Natural killer cell (primary cell): ENCODE measurements at regions not wholly inside any gene's neighbourhood (a gene's known extent, or its start where the extent isn't known, plus 50 kb on each side); places are given as distances from the start of the nearest gene placed in this dataset.

Experiments used
- ATAC-seq, 3 donors: fragments of 150-1000 bp in 2 of 3; fragments of 200-7000 bp in 1 of 3; cut with Tn5 transposase; 1 replicate in 1 of 3; 2 replicates in 2 of 3; pipeline ENCODE4 v1.10.0; 2021; ENCODE audit warnings: mild to moderate bottlenecking in 2 of 3, moderate library complexity in 2 of 3
- DNase-seq, 2 donors: peaks; one replicate each; pipeline versions ENCODE4 v3.0.0 to v3.0.0-alpha.2; 2013 to 2021; ENCODE audit warnings: mixed read lengths in 1 of 2
- H3K27ac ChIP-seq: one replicate; pipeline ENCODE4 v1.5.1; 2013; ENCODE audit warnings: mild to moderate bottlenecking, low read length
- H3K27me3 ChIP-seq: one replicate; pipeline ENCODE4 v1.6.1; 2013; ENCODE audit warnings: low read length; ENCODE audit not compliant: control insufficient read depth, insufficient read depth
- H3K36me3 ChIP-seq: one replicate; pipeline ENCODE4 v1.6.1; 2013; ENCODE audit warnings: low read length; ENCODE audit not compliant: control insufficient read depth, insufficient read depth
- H3K4me1 ChIP-seq: one replicate; pipeline ENCODE4 v1.6.1; 2013; ENCODE audit warnings: low read length; ENCODE audit not compliant: control insufficient read depth, insufficient read depth
- H3K4me3 ChIP-seq: one replicate; pipeline ENCODE4 v1.5.1; 2013; ENCODE audit warnings: low read length
- H3K9me3 ChIP-seq: one replicate; pipeline ENCODE4 v1.6.1; 2013; ENCODE audit warnings: low read length; ENCODE audit not compliant: control insufficient read depth, insufficient read depth
- H3K27ac Mint-ChIP-seq, 2 donors: one replicate each; pipeline ENCODE4 v1.8.0; 2022; ENCODE audit warnings: mild to moderate bottlenecking in 2 of 2, mixed read lengths in 2 of 2, moderate library complexity in 1 of 2
- H3K27me3 Mint-ChIP-seq, 2 donors: one replicate each; pipeline ENCODE4 v1.8.0; 2022; ENCODE audit warnings: low read depth in 2 of 2, mixed read lengths in 2 of 2
- H3K36me3 Mint-ChIP-seq: one replicate; pipeline ENCODE4 v1.8.0; 2022; ENCODE audit warnings: mixed read lengths
- H3K4me1 Mint-ChIP-seq, 2 donors: one replicate each; pipeline ENCODE4 v1.8.0; 2022; ENCODE audit warnings: mixed read lengths in 2 of 2
- H3K4me3 Mint-ChIP-seq: one replicate; pipeline ENCODE4 v1.8.0; 2022; ENCODE audit warnings: mild to moderate bottlenecking, moderate library complexity, mixed read lengths
- H3K9me3 Mint-ChIP-seq, 2 donors: one replicate each; pipeline ENCODE4 v1.8.0; 2022; ENCODE audit warnings: mixed read lengths in 2 of 2
- CTCF ChIP-seq: fragments of 200-600 bp; IDR thresholded peaks from one replicate; pipeline ENCODE4 v1.8.0; 2022; ENCODE audit warnings: antibody characterized with exemption
- WGBS: methylation state at CpG from one replicate; pipeline ENCODE4 v1.1.7; 2013; ENCODE audit warnings: missing lambda C conversion rate; ENCODE audit not compliant: insufficient coverage; 5-methylcytosine and 5-hydroxymethylcytosine counted together
- intact Hi-C: fragments of 100-400 bp; cut with micrococcal nuclease; formaldehyde crosslinking; loops from one replicate; pipeline ENCODE4 v1.14.2; 2022

GRCh38 chr12:61554268-61555008 is 705.8 kb upstream of the USP15 start:
- no peak overlapping the region for H3K4me3 ChIP-seq
- no peak for TF ChIP-seq CTCF
- H3K4me1 ChIP-seq: no peaks in the 10 kb centered on the region
- no peaks in the 10 kb centered on the region for H3K9me3 ChIP-seq
- H3K27me3 Mint-ChIP-seq: no peaks in the 10 kb centered on the region
- WGBS: 86% methylated on average over 6 of the region's 6 CpGs
- H3K27ac Mint-ChIP-seq: no peak overlapping the region
- H3K4me1 Mint-ChIP-seq: no peaks in the 10 kb centered on the region
- no peaks in the 10 kb centered on the region for H3K27me3 ChIP-seq
- no peaks in the 10 kb centered on the region for H3K36me3 Mint-ChIP-seq
- no peak overlapping the region for H3K4me3 Mint-ChIP-seq
- intact Hi-C loops: no loop called here
- no peak overlapping the region for H3K27ac ChIP-seq
- no peaks in the 10 kb centered on the region for H3K36me3 ChIP-seq
- H3K9me3 Mint-ChIP-seq: peaks cover 13 to 25% of the 10 kb centered on the region in 2 donors
- DNase-seq: no peak
- no peak for ATAC-seq

GRCh38 chr12:61563665-61564450 is 696.3 kb upstream of the USP15 start:
- TF ChIP-seq CTCF: no peak
- Histone ChIP-seq H3K4me1 (no peaks in the 10 kb centered on the region), H3K36me3 (no peaks in the 10 kb centered on the region), H3K27me3 (no peaks in the 10 kb centered on the region), H3K27ac (no peak overlapping the region), H3K4me3 (no peak overlapping the region), H3K9me3 (no peaks in the 10 kb centered on the region)
- ATAC-seq (no peak), DNase-seq (no peak)
- 100% methylated on average over 2 of the region's 2 CpGs for WGBS
- intact Hi-C loops: no loop called here
- Mint-ChIP-seq H3K27me3 (no peaks in the 10 kb centered on the region), H3K9me3 (peaks cover 7 to 29% of the 10 kb centered on the region in 2 donors), H3K27ac (no peak overlapping the region), H3K4me3 (no peak overlapping the region), H3K4me1 (no peaks in the 10 kb centered on the region), H3K36me3 (no peaks in the 10 kb centered on the region)

DNA sequence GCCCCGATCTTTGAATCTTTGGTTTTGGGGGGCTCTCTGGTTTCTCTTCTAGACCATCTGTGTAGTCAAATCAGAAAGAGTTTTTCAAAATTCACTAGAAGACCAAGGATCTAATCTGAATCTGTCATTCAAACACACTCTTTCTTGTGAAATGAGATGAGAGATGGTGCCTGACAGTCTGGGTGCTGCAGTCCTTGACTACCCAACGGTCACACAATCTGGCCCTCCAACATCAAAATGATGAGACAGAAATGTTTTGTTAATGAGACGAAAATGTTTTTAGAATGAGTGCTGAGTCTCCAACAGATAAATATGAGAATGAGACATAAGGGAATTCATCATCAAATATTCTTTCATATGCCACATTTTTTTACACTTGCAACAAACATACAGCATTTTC is 695.7 kb upstream of the USP15 start:
- no peaks in the 10 kb centered on the region for H3K36me3 Mint-ChIP-seq
- peaks cover 7 to 25% of the 10 kb centered on the region in 2 donors for H3K9me3 Mint-ChIP-seq
- H3K27me3 Mint-ChIP-seq: no peaks in the 10 kb centered on the region
- Histone ChIP-seq H3K9me3 (no peaks in the 10 kb centered on the region), H3K4me1 (no peaks in the 10 kb centered on the region), H3K36me3 (no peaks in the 10 kb centered on the region), H3K27me3 (no peaks in the 10 kb centered on the region), H3K4me3 (no peak overlapping the region), H3K27ac (no peak overlapping the region)
- TF ChIP-seq CTCF: no peak
- H3K4me3 Mint-ChIP-seq: no peak overlapping the region
- DNase-seq (no peak), ATAC-seq (no peak)
- H3K4me1 Mint-ChIP-seq: no peaks in the 10 kb centered on the region
- WGBS: no CpG with 5 or more reads among the region's 3 CpGs
- H3K27ac Mint-ChIP-seq: no peak overlapping the region
- intact Hi-C loops: no loop called here
